DOHH2 (cell line): ENCODE measurements at regions not wholly inside any gene's neighbourhood (a gene's known extent, or its start where the extent isn't known, plus 50 kb on each side); places are given as distances from the start of the nearest gene placed in this dataset.

Experiments
- EZH2phosphoT487 ChIP-seq: fragments of 200-600 bp; sonication (generic); IDR thresholded peaks from 2 replicates; pipeline ENCODE4 v1.6.1; 2017; ENCODE audit warnings: borderline replicate concordance, mild to moderate bottlenecking, antibody characterized with exemption, low read length, moderate library complexity, mixed read lengths
- TF ChIP-seq, protein P1 (sequence below): fragments of 200-600 bp; sonication (generic); IDR thresholded peaks from one replicate; pipeline ENCODE4 v1.5.1; 2014; ENCODE audit warnings: antibody characterized with exemption, mild to moderate bottlenecking, low read depth, low read length; ENCODE audit not compliant: poor library complexity, severe bottlenecking

DNA sequence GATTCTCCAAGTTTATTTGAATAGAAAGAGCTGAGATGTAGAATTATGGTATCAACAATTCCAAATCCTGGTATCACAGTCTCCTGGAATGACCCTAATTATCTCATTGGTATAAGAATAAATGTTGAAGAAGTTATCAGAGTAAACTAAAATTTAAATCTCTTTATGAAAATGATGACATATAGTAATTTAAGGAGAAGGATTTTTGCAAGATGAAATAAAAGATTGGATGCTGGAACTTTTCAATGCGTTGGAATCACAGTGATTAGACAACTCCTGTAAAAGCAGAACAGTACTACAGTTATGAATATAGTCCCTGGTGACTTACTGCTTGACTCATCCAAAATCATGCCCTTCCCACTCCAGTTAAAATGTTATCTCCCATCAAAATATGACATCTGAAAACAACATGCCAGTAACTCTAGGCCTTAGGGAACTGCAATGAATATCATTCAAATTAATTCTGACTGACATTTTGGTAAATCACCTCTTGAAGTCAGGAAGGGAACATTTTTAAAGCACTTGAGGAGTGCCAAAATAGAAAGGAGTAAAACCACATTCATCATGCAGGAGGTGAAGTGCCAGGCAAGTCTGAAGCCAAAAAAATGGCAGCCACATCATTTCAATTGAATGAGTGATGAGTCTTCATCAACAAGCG is 197.8 kb upstream of the PRKD1 start:
- TF ChIP-seq, protein P1, sequence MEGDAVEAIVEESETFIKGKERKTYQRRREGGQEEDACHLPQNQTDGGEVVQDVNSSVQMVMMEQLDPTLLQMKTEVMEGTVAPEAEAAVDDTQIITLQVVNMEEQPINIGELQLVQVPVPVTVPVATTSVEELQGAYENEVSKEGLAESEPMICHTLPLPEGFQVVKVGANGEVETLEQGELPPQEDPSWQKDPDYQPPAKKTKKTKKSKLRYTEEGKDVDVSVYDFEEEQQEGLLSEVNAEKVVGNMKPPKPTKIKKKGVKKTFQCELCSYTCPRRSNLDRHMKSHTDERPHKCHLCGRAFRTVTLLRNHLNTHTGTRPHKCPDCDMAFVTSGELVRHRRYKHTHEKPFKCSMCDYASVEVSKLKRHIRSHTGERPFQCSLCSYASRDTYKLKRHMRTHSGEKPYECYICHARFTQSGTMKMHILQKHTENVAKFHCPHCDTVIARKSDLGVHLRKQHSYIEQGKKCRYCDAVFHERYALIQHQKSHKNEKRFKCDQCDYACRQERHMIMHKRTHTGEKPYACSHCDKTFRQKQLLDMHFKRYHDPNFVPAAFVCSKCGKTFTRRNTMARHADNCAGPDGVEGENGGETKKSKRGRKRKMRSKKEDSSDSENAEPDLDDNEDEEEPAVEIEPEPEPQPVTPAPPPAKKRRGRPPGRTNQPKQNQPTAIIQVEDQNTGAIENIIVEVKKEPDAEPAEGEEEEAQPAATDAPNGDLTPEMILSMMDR: no peak
- no peak for TF ChIP-seq EZH2phosphoT487
